ENCODE measurements at regions not wholly inside any gene's neighbourhood (a gene's known extent, or its start where the extent isn't known, plus 50 kb on each side); places are given as distances from the start of the nearest gene placed in this dataset.

DNA sequence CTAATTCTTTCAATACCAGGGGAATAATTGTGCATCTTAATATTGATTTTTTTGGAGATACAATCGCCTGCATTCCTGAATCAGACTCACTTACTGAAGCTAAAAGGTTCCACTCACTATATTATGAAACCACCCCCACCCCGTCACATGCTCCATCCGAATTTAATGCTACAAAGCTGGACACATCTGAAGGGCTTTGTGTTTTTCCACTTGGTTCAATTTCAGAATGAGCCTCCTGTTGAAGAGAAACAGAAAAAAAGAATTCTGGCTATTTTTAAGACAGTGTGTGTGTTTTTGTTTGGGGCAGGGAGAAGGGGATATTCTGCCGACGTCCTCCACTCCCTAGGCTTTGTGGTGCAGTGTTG, 165.5 kb upstream of the TBX20 start:
- dilution Hi-C loops (cut with MboI; ENCODE audit: extremely low pct_ligation_motif_present, low sequenced_read_pairs) (no loop called here), intact Hi-C loops (cut with micrococcal nuclease) (no loop called here)
- H3K9ac ChIP-seq (replicated peaks; ENCODE audit: extremely low read depth, insufficient read depth, low read length): no peak overlapping the region
- ChIA-PET POLR2A (no interaction called here), CTCF (no interaction called here)
- no peaks in the 10 kb centered on the region for H3K4me1 ChIP-seq (ENCODE audit: control insufficient read depth, extremely low read depth, insufficient read depth, low read length)
- no peaks in the 10 kb centered on the region for H3K27me3 ChIP-seq (ENCODE audit: control insufficient read depth in 2 of 2, insufficient read depth in 2 of 2, low read length in 2 of 2)
- H2AFZ ChIP-seq (ENCODE audit: low read depth, low read length): no peak overlapping the region
- H3K9me3 ChIP-seq (replicated peaks; ENCODE audit: control insufficient read depth, insufficient read depth, low read length): no peaks in the 10 kb centered on the region
- no peak for TF ChIP-seq FOS (IDR thresholded peaks at IDR 0.05; ENCODE audit: borderline replicate concordance, insufficient read depth, low read length)
- no peak for TF ChIP-seq CTCF (IDR thresholded peaks at IDR 0.05; ENCODE audit: extremely low read depth in 1 of 2, insufficient read depth in 1 of 2, low read depth in 1 of 2, low read length in 2 of 2)
- TF ChIP-seq MAX (IDR thresholded peaks at IDR 0.05; ENCODE audit: insufficient read depth, insufficient read length): no peak
- TF ChIP-seq EZH2 (IDR thresholded peaks at IDR 0.05; ENCODE audit: borderline replicate concordance, low read depth, low read length, severe bottlenecking): no peak
- TF ChIP-seq POLR2AphosphoS5 (IDR thresholded peaks at IDR 0.05; ENCODE audit: insufficient read depth, low read depth, low read length): no peak
- TF ChIP-seq GATA2 (IDR thresholded peaks at IDR 0.05; ENCODE audit: insufficient read depth, insufficient read length, low read depth, low read length): no peak
- TF ChIP-seq MYC (IDR thresholded peaks at IDR 0.05; ENCODE audit: low read depth, low read length): no peak
- no peak for TF ChIP-seq JUN (IDR thresholded peaks at IDR 0.05; ENCODE audit: borderline replicate concordance, insufficient read depth, insufficient read length, low read depth)
- TF ChIP-seq POLR2A (IDR thresholded peaks at IDR 0.05; ENCODE audit: low read depth, low read length): no peak
- FAIRE-seq (no peak), DNase-seq (ENCODE audit: low read depth, low spot score) (no peak)
- H3K79me2 ChIP-seq (ENCODE audit: control insufficient read depth, insufficient read depth, low read length): no peaks in the 10 kb centered on the region
- H4K20me1 ChIP-seq (replicated peaks; ENCODE audit: control insufficient read depth, extremely low read depth, insufficient read depth, low read length): no peaks in the 10 kb centered on the region
- H3K27ac ChIP-seq (ENCODE audit: insufficient read depth, low read depth, low read length): no peak overlapping the region
- H3K4me3 ChIP-seq (replicated peaks in 1 of 3; ENCODE audit: insufficient read depth in 1 of 3, low read depth in 1 of 3, low read length in 3 of 3): no peak overlapping the region
- H3K36me3 ChIP-seq (ENCODE audit: control insufficient read depth in 2 of 2, extremely low read depth in 1 of 2, insufficient read depth in 2 of 2, low read length in 2 of 2): no peaks in the 10 kb centered on the region
- BruUV-seq (replicated peaks): no TSS peak
- no peak overlapping the region for H3K4me2 ChIP-seq (ENCODE audit: insufficient read depth, low read length)
- H3K9me1 ChIP-seq (replicated peaks; ENCODE audit: control insufficient read depth, extremely low read depth, insufficient read depth, low read length): no peaks in the 10 kb centered on the region
